ENCODE measurements at regions not wholly inside any gene's neighbourhood (a gene's known extent, or its start where the extent isn't known, plus 50 kb on each side); places are given as distances from the start of the nearest gene placed in this dataset.

GRCh38 chr11:70610566-70611565 lies 212.5 kb downstream of the CTTN start:
- no peak overlapping the region for H3K4me3 ChIP-seq (ENCODE audit: insufficient read depth, low read depth, low read length)
- TF ChIP-seq EZH2 (IDR thresholded peaks at IDR 0.05; ENCODE audit: insufficient read depth, low read length) = no peak
- no peak for TF ChIP-seq CTCF (IDR thresholded peaks at IDR 0.05; ENCODE audit: insufficient read depth, low read depth, low read length)
- peak; percentile 7 for DNase-seq (ENCODE audit: low read depth)
- H3K27ac ChIP-seq (ENCODE audit: low read depth, low read length) = no peak overlapping the region
- Mint-ChIP-seq H3K4me1 (ENCODE audit: low read depth, unreplicated experiment) (no peaks in the 10 kb centered on the region), H3K27me3 (ENCODE audit: low read depth, unreplicated experiment) (peaks cover 29% of the 10 kb centered on the region), H3K9me3 (ENCODE audit: unreplicated experiment) (peaks cover 2% of the 10 kb centered on the region), H3K36me3 (ENCODE audit: low read depth, unreplicated experiment) (no peaks in the 10 kb centered on the region), H3K4me3 (ENCODE audit: unreplicated experiment) (no peak overlapping the region), H3K27ac (ENCODE audit: unreplicated experiment) (no peak overlapping the region)
- H3K4me1 ChIP-seq (ENCODE audit: insufficient read depth, low read length) = no peaks in the 10 kb centered on the region
- no peak overlapping the region for H3K9ac ChIP-seq (ENCODE audit: low read length)
- no peaks in the 10 kb centered on the region for H4K20me1 ChIP-seq (ENCODE audit: insufficient read depth, low read length)
- peak overlapping the region; percentile 30 for H3K4me2 ChIP-seq (ENCODE audit: low read length)
- no peaks in the 10 kb centered on the region for H3K36me3 ChIP-seq (ENCODE audit: insufficient read depth, low read length)
- FAIRE-seq = no peak
- H2AFZ ChIP-seq (ENCODE audit: low read depth, low read length) = no peak overlapping the region
- H3K79me2 ChIP-seq (ENCODE audit: insufficient read depth, low read length) = no peaks in the 10 kb centered on the region
- no peaks in the 10 kb centered on the region for H3K9me3 ChIP-seq (ENCODE audit: insufficient read depth, low read depth, low read length)
- H3K27me3 ChIP-seq (ENCODE audit: insufficient read depth, low read length) = peaks cover 8% of the 10 kb centered on the region

GRCh38 chr11:70611821-70612220 lies 213.5 kb downstream of the CTTN start:
- H3K27ac Mint-ChIP-seq (ENCODE audit: unreplicated experiment) = no peak overlapping the region
- Histone ChIP-seq H3K27ac (ENCODE audit: low read depth, low read length) (no peak overlapping the region), H3K36me3 (ENCODE audit: insufficient read depth, low read length) (no peaks in the 10 kb centered on the region), H3K4me3 (ENCODE audit: insufficient read depth, low read depth, low read length) (no peak overlapping the region), H3K4me2 (ENCODE audit: low read length) (no peak overlapping the region), H3K9me3 (ENCODE audit: insufficient read depth, low read depth, low read length) (no peaks in the 10 kb centered on the region), H4K20me1 (ENCODE audit: insufficient read depth, low read length) (no peaks in the 10 kb centered on the region), H3K27me3 (ENCODE audit: insufficient read depth, low read length) (peaks cover 8% of the 10 kb centered on the region), H2AFZ (ENCODE audit: low read depth, low read length) (no peak overlapping the region), H3K9ac (ENCODE audit: low read length) (no peak overlapping the region), H3K79me2 (ENCODE audit: insufficient read depth, low read length) (no peaks in the 10 kb centered on the region), H3K4me1 (ENCODE audit: insufficient read depth, low read length) (no peaks in the 10 kb centered on the region)
- FAIRE-seq (no peak), DNase-seq (ENCODE audit: low read depth) (no peak)
- H3K4me1 Mint-ChIP-seq (ENCODE audit: low read depth, unreplicated experiment) = no peaks in the 10 kb centered on the region
- peaks cover 2% of the 10 kb centered on the region for H3K9me3 Mint-ChIP-seq (ENCODE audit: unreplicated experiment)
- peaks cover 27% of the 10 kb centered on the region for H3K27me3 Mint-ChIP-seq (ENCODE audit: low read depth, unreplicated experiment)
- peaks cover 1% of the 10 kb centered on the region for H3K36me3 Mint-ChIP-seq (ENCODE audit: low read depth, unreplicated experiment)
- TF ChIP-seq EZH2 (IDR thresholded peaks at IDR 0.05; ENCODE audit: insufficient read depth, low read length) (no peak), CTCF (IDR thresholded peaks at IDR 0.05; ENCODE audit: insufficient read depth, low read depth, low read length) (no peak)
- H3K4me3 Mint-ChIP-seq (ENCODE audit: unreplicated experiment) = no peak overlapping the region
